T follicular helper cell (primary cell): ENCODE measurements at regions not wholly inside any gene's neighbourhood (a gene's known extent, or its start where the extent isn't known, plus 50 kb on each side); places are given as distances from the start of the nearest gene placed in this dataset.

Experiments
- DNase-seq: peaks from one replicate; pipeline ENCODE4 v3.0.0-alpha.2; 2020; ENCODE audit warnings: low read depth

DNA sequence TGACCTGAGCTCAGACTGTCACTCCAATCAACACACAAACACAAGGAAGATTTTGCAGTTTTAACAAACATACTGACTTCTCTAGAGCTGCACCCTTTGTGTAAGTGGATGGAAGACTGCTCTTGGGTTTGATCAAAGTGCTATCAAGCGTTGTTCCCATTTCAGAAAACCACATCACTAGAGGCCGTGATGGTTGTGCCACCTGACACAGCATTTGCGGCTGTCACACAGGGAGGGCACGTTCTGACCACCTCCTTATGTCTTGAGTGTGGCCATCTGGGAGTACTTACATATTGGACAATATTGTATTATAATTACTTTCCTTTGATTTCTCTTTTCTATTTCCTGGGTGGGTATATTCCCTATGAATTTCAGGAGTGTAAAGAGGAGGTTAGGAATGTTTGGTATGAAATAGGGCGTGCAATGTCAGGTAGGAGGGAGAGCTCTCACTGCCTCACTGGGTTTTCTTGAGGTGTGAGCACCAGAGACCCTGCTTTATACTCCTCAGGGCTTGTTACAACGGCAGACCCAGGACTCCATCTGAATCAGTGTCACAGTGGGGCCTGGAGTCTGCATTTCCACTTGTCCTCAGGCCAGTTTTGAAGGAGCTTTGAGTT, 74.3 kb downstream of the SYNE3 start:
- DNase-seq = no peak

GRCh38 chr14:95440951-95441350, 75.5 kb downstream of the SYNE3 start:
- DNase-seq = no peak

DNA sequence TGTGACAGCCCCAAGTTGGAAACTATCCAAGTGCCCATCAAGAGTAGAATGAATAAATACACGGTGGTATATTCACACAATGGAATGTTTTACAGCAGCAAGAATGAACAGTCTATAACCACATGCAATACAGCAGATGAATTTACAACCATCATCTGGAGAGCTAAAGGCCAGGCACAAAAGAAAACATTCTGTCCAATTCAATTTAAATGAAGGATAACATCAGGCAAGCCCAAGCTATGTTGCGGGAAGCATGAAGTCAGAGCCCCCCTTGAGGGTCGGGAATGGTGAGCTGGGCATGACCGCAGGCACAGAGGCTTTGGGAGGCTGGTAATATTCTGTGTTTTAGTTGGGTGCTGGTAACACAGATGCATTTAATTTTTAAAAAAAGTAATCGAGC, 76.0 kb downstream of the SYNE3 start:
- no peak for DNase-seq

DNA sequence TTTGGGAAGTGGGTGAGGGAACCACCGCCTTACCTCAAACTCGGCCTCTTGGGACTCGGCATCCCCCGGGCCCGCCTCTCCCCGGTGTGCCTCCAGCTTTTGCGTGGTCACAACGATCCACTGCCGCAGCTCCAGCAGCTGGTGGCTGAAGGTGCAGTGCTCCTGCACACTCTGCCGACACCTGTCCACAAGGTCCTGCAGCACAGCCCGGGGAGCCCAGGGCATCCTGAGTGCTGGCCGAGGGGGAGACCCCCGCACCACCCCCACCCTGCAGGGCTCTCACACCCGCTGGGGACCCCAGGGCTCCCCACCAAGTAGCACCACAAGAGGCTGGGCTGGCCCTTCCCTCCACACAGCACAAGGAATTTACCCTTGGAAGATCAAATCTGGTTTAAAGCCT, 76.6 kb downstream of the SYNE3 start:
- DNase-seq = no peak

GRCh38 chr14:95437715-95438114, 78.7 kb downstream of the SYNE3 start:
- DNase-seq = no peak

DNA sequence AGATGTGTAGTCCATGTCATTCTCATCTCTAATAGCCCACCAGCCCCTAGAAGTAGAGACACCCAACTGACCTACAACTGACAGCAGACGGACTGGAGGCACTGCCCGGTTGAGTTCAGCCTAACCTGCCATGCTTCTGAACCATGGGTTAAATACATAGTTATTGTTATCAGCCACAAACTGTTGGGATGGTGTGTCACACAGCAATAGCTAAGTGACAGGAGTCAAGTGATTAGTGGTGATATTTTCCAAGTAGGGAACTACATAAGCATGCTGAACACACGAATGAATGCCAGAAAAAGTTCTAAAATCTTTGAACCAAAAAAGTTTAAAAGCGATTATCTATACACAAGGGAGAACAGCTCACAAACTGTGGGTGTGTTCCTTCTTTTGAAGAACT, 80.1 kb downstream of the SYNE3 start:
- DNase-seq = no peak

DNA sequence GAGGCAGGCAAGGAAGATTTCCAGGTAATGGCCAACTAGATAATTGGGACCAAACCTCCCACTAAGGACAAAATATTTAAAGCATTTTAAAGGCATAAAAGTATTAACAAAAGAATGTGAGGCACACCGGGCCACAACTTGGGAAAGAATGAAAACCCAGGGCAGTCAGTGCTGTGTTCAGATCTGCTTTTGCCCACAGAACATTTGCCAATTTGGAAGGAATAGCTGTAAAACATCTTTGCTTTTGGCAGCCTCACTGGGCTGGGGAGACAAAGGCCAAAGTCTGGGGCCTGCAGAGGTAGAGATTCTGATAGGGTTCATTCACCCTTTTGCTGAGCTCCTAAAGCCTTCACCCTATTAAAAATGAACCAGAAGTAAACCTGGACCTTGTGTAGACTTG, 82.3 kb downstream of the SYNE3 start:
- DNase-seq = no peak

GRCh38 chr14:95433094-95433478, 83.4 kb downstream of the SYNE3 start:
- DNase-seq = no peak

DNA sequence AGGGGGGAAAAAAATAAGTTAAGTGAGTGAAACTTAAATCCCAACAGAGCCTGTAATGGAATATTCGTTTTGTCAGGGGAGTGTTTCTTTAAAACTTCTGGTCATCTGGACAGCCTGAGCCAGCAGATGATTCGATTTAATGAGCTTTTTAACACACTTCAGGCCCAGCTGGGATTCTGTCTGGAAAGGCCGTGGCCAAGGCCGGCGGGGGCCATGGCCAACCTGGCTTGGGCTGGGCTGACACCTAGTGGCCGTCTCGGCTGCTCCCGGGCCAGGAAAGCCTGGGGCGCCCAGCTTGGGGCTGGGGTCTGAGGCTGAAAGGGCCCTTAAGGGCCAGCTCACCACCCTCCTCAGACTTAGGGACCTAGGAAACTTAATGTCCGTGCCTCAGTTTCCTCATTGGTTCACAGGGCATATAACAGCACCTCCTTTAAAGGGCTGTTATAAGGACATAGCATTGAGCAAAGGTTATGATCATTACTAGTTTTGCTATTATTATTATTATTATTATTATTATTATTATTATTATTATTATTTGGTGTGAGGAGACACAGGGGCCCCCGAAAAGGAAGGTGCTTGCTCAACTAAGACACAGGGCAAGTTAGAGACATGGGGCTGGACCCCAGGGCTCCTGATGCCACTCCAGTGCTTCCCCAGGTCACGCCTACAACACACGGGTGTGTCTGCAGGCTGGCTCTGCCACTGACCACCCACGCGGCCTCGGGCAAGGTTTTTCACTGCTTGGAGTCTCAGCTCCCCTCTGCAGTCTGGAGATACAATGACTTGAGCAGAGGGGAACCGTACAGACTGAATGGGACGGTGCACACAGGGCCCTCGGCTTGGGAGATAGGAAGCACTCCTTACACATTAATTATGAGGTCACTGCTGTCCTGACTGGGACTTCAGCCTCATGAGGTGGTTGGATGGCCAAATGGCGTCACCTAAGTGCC, 84.0 kb downstream of the SYNE3 start:
- DNase-seq = no peak

DNA sequence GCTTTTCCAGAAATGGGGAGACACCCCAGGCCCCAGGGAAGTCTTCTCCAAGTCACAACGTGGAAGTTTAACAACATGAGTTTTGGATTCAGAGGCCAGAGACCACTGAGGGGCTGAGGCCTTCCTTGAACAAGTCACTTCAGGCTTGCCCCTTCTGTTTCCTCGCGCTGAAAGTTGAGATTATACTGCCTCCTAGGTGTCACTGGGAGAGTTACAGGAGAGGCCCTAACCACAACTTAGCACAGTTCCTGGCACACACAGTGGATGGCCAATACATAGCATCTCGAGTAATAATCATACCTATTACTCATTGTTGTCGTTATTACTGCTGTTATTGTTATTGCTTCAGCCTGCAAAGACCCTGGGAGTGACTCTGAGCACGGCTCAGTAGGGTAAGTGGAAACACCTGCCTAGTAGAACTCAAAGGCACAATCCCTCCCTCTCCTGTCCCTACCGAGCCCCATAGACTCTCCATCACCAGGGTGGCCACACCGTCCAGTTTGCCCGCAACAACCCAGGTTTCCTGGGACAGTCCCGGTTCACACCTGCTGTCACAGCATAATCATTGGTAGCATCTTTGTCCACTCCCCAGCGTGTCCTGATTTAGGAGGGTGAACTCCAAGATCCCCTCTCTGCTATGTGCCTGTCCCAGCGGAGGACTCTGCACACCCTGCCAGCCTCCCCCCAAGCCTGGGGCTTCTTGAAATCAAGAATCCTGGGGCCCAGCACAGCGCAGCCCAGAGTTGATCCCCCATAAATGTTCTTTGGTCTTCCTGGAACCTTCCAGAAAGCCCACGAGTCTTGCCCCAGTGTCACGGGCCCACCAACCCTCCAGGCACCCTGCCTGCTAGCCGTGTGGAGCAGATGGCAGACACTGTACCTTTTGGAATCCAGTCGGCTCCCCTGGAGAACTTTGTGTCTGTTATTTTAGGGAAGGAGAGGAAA, 85.0 kb downstream of the SYNE3 start:
- DNase-seq = no peak

DNA sequence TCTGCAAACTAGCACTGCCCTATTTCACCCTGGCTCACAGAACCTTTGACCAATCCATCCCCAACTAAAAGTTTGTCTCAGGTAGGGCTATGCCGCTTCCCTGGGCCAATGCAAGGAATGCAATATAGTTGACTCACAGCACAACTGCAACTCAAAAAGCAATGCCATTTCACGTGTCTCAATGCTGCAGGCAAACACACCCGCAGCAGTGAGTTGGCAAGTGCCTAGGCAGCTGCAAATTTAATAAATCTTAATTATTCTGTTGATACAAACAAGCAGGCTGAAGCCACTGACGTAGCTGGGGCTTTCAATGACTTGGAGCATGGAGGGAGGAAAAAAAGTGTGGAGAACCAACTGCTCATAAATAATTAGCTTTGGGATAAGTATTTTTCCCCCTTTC, 87.9 kb downstream of the SYNE3 start:
- DNase-seq = no peak

DNA sequence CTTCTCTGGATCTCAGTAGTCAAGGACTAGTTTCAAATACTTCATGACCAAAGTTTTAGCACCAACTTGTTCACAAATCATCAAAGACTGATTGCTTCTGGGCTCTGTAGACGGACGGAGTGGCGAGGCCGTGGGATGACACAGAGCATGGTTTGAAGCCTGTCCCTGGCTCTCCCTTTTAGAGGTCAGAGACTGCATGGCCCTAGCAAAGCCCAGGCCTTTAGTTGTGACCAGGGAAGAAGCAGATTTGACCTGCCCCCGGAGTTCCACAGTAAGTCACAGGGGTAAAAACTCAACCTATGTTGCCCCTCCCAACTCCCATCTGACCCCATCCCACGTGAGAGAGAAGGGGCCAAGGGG, 90.4 kb downstream of the SYNE3 start:
- DNase-seq = no peak

DNA sequence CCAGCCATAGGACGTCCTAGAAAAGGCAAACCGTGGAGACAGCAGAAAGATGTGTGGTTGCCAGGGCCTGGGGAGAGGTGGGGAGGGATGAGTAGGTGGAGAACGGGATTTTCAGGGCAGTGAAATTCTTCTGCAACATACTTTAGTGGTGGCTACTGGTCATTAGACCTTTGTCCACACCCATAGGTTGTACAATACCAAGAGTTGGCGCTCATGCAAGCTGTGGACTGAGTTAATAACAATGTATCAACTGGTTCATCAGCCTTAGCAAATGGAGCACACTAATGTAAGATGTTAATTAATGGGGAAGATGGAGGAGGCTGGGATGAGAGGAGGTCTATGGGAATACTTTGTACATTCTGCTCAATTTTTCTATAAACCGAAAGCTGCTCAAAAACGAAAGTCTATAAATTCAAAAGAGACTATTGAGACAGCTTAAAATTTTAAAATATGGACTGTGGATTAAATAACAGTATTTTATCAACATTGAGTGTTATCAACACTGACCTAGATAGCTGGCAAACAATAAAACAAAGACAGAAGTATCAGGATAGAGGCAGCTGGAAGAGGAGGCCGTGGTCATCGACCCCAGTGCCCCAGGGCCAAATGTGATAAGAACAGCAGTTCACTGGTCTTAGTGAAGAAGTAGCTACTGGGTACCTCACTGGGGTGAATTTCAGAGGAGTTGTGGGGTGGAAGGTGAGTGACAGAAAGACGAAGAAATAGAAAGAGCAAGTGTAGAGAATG, 90.9 kb downstream of the SYNE3 start:
- DNase-seq = no peak

- no peak for DNase-seq
These were observed 91.9 kb downstream of the SYNE3 start for GRCh38 chr14:95424529-95424928.

DNA sequence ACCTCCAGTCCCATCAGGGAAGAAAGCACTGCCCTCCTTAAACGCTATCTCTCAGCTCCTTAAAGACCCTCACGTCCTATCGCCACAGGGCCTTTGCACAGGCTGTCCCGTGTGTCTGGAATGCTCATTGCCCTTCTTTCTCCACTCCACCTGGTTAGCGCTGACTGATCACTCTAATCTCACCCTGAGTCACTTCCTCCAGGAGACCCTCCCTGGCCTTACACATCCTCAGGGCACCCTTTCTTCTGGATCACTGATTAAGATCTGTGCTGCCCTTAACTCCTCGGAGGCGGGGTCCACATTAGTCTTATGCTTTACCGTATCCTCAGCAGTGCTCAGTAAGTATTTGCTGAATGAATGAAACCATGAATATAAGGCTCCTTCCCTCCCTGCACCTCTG, 94.7 kb downstream of the SYNE3 start:
- DNase-seq = no peak

- DNase-seq = no peak
These were observed 96.4 kb downstream of the SYNE3 start for GRCh38 chr14:95420060-95420459.

GRCh38 chr14:95419569-95419968, 96.9 kb downstream of the SYNE3 start:
- no peak for DNase-seq

DNA sequence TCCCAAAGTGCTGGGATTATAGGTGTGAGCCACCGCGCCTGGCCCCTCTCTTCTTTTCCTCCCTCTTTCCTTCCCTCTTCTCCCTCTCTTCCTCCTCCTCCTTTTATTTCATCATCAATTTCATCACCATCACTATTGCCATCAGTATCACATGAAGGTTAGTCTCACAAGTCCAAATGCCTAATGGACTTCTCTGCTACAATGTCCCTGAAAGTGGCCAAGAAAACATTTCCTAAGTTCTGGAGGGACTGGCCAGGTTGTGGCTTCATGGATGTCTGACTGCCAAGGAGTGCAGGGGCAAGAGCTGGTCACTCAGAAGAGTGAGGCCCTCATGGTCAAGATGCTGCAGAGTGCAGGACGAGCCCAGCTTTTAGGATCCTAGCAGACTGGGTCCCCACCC, 97.6 kb downstream of the SYNE3 start:
- DNase-seq = no peak

DNA sequence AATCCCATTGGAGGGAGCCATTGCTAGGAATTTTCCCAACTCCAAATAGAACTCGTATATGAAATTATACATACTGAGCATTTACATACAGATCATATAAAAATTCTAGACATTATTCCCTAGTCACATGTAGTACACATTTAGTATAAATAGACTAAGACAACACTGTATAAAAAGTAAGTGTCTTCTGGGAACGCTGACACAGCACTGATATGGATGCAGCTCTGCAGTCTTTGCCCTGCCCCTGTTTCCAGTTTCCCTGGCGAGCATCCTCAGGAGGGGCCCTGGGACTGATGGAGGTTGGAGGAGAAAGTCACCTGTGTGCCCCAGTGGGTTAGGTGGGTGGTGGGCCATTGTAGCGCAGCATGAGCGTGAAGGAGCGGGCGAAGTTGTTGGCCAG, 97.8 kb upstream of the CLMN start:
- no peak for DNase-seq

DNA sequence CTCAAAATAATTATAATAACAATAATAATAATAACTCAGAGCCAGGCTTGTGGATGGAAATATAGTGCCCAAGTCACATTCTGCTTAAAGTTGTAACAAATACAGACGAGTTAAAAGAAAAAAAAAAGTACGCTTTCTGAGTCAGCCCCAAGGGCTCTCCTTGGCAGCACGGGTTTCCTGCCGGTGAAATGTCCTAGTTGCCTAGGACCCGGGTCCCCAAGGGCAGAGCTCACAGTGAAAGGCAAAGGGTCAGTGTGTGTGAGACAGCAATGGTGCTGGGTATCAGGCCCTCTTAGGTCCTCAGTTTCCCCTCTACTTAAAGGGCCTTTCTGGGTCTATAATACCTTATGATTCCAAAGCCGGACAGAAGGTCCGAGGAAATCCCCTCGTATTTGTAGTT, 96.3 kb upstream of the CLMN start:
- DNase-seq = no peak

GRCh38 chr14:95413289-95414215, 93.8 kb upstream of the CLMN start:
- no peak for DNase-seq
